H9 (cell line): ENCODE measurements at regions not wholly inside any gene's neighbourhood (a gene's known extent, or its start where the extent isn't known, plus 50 kb on each side); places are given as distances from the start of the nearest gene placed in this dataset.
"Not testable (repeated sequence)": the region's sequence is repeated elsewhere in the genome, so short reads cannot be mapped to it uniquely, and the experiment has no call there.

Experiments used
- DNase-seq: peaks from one replicate; pipeline ENCODE4 v3.0.0-alpha.2; 2017
- H2AFZ ChIP-seq: one replicate; pipeline ENCODE4 v1.6.1; 2013; ENCODE audit warnings: mild to moderate bottlenecking, low read length, control low read depth, moderate library complexity
- H2AK5ac ChIP-seq: 2 replicates; pipeline ENCODE4 v1.6.1; 2013; ENCODE audit warnings: low read length, control low read depth, mixed read lengths; ENCODE audit not compliant: insufficient read length
- H2BK120ac ChIP-seq: one replicate; pipeline ENCODE4 v1.6.1; 2013; ENCODE audit warnings: low read depth, mild to moderate bottlenecking, low read length, control low read depth, inconsistent platforms; ENCODE audit not compliant: poor library complexity, severe bottlenecking
- H2BK12ac ChIP-seq: 2 replicates; pipeline ENCODE4 v1.6.1; 2013; ENCODE audit warnings: low read length, control low read depth, mixed read lengths, low read depth; ENCODE audit not compliant: insufficient read length
- H2BK15ac ChIP-seq: 2 replicates; pipeline ENCODE4 v1.6.1; 2013; ENCODE audit warnings: low read depth, low read length, control low read depth
- H2BK20ac ChIP-seq: one replicate; pipeline ENCODE4 v1.6.1; 2013; ENCODE audit warnings: low read depth, mild to moderate bottlenecking, low read length, control low read depth, inconsistent platforms; ENCODE audit not compliant: poor library complexity, severe bottlenecking
- H2BK5ac ChIP-seq: 2 replicates; pipeline ENCODE4 v1.6.1; 2013; ENCODE audit warnings: low read length, control low read depth, mixed read lengths; ENCODE audit not compliant: insufficient read length
- H3K14ac ChIP-seq: 2 replicates; pipeline ENCODE4 v1.6.1; 2013; ENCODE audit warnings: low read length, control low read depth; ENCODE audit not compliant: insufficient read depth
- H3K18ac ChIP-seq: 2 replicates; pipeline ENCODE4 v1.6.1; 2013; ENCODE audit warnings: low read depth, mild to moderate bottlenecking, mixed read lengths, low read length, control low read depth; ENCODE audit not compliant: insufficient read length
- H3K23ac ChIP-seq: 2 replicates; pipeline ENCODE4 v1.6.1; 2013; ENCODE audit warnings: low read length, control low read depth, mixed read lengths, low read depth; ENCODE audit not compliant: insufficient read length
- H3K23me2 ChIP-seq: 2 replicates; pipeline ENCODE4 v1.6.1; 2013; ENCODE audit warnings: low read depth, mild to moderate bottlenecking, mixed read lengths, low read length, control low read depth; ENCODE audit not compliant: insufficient read length, poor library complexity, severe bottlenecking
- H3K27ac ChIP-seq: 2 replicates; pipeline ENCODE4 v1.5.1; 2013; ENCODE audit warnings: low read length, control low read depth, mixed read lengths, low read depth; ENCODE audit not compliant: insufficient read length
- H3K27me3 ChIP-seq: 2 replicates; pipeline ENCODE4 v1.6.1; 2013; ENCODE audit warnings: low read length, control low read depth, inconsistent platforms; ENCODE audit not compliant: insufficient read depth
- H3K4ac ChIP-seq: 2 replicates; pipeline ENCODE4 v1.6.1; 2013; ENCODE audit warnings: low read depth, mild to moderate bottlenecking, control low read depth, inconsistent platforms, low read length, moderate library complexity
- H3K4me1 ChIP-seq: 2 replicates; pipeline ENCODE4 v1.6.1; 2013; ENCODE audit warnings: low read length, control low read depth, inconsistent platforms; ENCODE audit not compliant: insufficient read depth
- H3K4me2 ChIP-seq: 2 replicates; pipeline ENCODE4 v1.6.1; 2013; ENCODE audit warnings: low read length, control low read depth, mixed read lengths; ENCODE audit not compliant: insufficient read length, insufficient read depth
- H3K56ac ChIP-seq: 2 replicates; pipeline ENCODE4 v1.6.1; 2013; ENCODE audit warnings: low read depth, mild to moderate bottlenecking, mixed read lengths, low read length, control low read depth; ENCODE audit not compliant: insufficient read length
- H3K79me1 ChIP-seq: 2 replicates; pipeline ENCODE4 v1.6.1; 2013; ENCODE audit warnings: low read depth, mild to moderate bottlenecking, moderate library complexity, low read length, control low read depth, inconsistent platforms; ENCODE audit not compliant: insufficient read depth, poor library complexity, severe bottlenecking
- H3K79me2 ChIP-seq: 2 replicates; pipeline ENCODE4 v1.6.1; 2013; ENCODE audit warnings: low read length, control low read depth, inconsistent platforms; ENCODE audit not compliant: insufficient read depth
- H3K9ac ChIP-seq: 2 replicates; pipeline ENCODE4 v1.6.1; 2013; ENCODE audit warnings: low read length, control low read depth, mixed read lengths; ENCODE audit not compliant: insufficient read length; ENCODE audit errors: extremely low read depth
- H3K9me3 ChIP-seq: one replicate; pipeline ENCODE4 v1.6.1; 2013; ENCODE audit warnings: low read depth, low read length, inconsistent platforms; ENCODE audit not compliant: control insufficient read depth
- H3T11ph ChIP-seq: one replicate; pipeline ENCODE4 v1.6.1; 2013; ENCODE audit warnings: mild to moderate bottlenecking, low read length, control low read depth, inconsistent platforms
- H4K20me1 ChIP-seq: one replicate; pipeline ENCODE4 v1.6.1; 2013; ENCODE audit not compliant: control insufficient read depth, insufficient read length, insufficient read depth
- H4K5ac ChIP-seq: 2 replicates; pipeline ENCODE4 v1.6.1; 2013; ENCODE audit warnings: low read depth, mild to moderate bottlenecking, mixed read lengths, low read length, control low read depth; ENCODE audit not compliant: insufficient read length
- H4K8ac ChIP-seq: replicated peaks from 2 replicates; pipeline ENCODE4 v1.6.1; 2013; ENCODE audit warnings: low read length, control low read depth, mixed read lengths, low read depth; ENCODE audit not compliant: insufficient read length
- H4K91ac ChIP-seq: 2 replicates; pipeline ENCODE4 v1.6.1; 2013; ENCODE audit warnings: low read depth, mild to moderate bottlenecking, moderate library complexity, mixed read lengths, low read length, control low read depth; ENCODE audit not compliant: insufficient read length
- H3K27ac Mint-ChIP-seq, 3 experiments: 2 replicates in 2 of 3; 3 replicates in 1 of 3; pipeline ENCODE4 v1.8.0; 2020 to 2021; ENCODE audit warnings: mixed read lengths in 3 of 3, mild to moderate bottlenecking in 1 of 3, moderate library complexity in 1 of 3
- H3K27me3 Mint-ChIP-seq: 2 replicates; pipeline ENCODE4 v1.8.0; 2021; ENCODE audit warnings: low read depth, mild to moderate bottlenecking, moderate library complexity, mixed read lengths
- H3K36me3 Mint-ChIP-seq, 3 experiments: 2 replicates in 2 of 3; 3 replicates in 1 of 3; pipeline ENCODE4 v1.8.0; 2020 to 2021; ENCODE audit warnings: low read depth in 3 of 3, mixed read lengths in 3 of 3; ENCODE audit not compliant: insufficient read depth in 1 of 3
- H3K4me1 Mint-ChIP-seq, 2 experiments: 2 replicates each; pipeline ENCODE4 v1.8.0; 2020; ENCODE audit warnings: mixed read lengths in 2 of 2
- H3K4me3 Mint-ChIP-seq, 2 experiments: 2 replicates in 1 of 2; 3 replicates in 1 of 2; pipeline ENCODE4 v1.8.0; 2020 to 2021; ENCODE audit warnings: mild to moderate bottlenecking in 2 of 2, mixed read lengths in 2 of 2, moderate library complexity in 1 of 2
- H3K9me3 Mint-ChIP-seq, 2 experiments: 2 replicates in 1 of 2; 3 replicates in 1 of 2; pipeline ENCODE4 v1.8.0; 2020; ENCODE audit warnings: mild to moderate bottlenecking in 2 of 2, mixed read lengths in 2 of 2, moderate library complexity in 1 of 2
- CTCF ChIP-seq: fragments of 200-600 bp; sonication (generic); conservative IDR thresholded peaks from 3 replicates; pipeline ENCODE4 v1.8.0; 2021; ENCODE audit warnings: antibody characterized with exemption, mild to moderate bottlenecking
- WGBS: extraction: QIAGEN DNeasy Blood & Tissue Kit; methylation state at CpG from one replicate; pipeline ENCODE4 v1.1.7; 2013; ENCODE audit warnings: missing lambda C conversion rate, low lambda C conversion rate, mixed read lengths; ENCODE audit not compliant: insufficient read length; ENCODE audit errors: extremely low coverage; 5-methylcytosine and 5-hydroxymethylcytosine counted together

GRCh38 chr14:27634056-27634970 is 1036.5 kb upstream of the NOVA1 start:
- Histone ChIP-seq H3K4me2 (no peak overlapping the region), H2BK20ac (no peak overlapping the region), H3K56ac (no peak overlapping the region), H4K20me1 (no peaks in the 10 kb centered on the region), H3K27ac (no peak overlapping the region), H3K9ac (no peak overlapping the region), H4K5ac (no peak overlapping the region), H3T11ph (no peak overlapping the region), H4K8ac (no peak overlapping the region), H2BK12ac (no peak overlapping the region), H3K18ac (no peak overlapping the region), H2BK15ac (no peak overlapping the region), H3K27me3 (no peaks in the 10 kb centered on the region), H3K14ac (no peak overlapping the region), H3K4ac (no peak overlapping the region), H3K79me2 (no peaks in the 10 kb centered on the region), H3K23me2 (no peaks in the 10 kb centered on the region), H2AFZ (no peak overlapping the region), H3K23ac (no peak overlapping the region), H3K4me1 (no peaks in the 10 kb centered on the region), H4K91ac (no peak overlapping the region), H3K79me1 (no peaks in the 10 kb centered on the region), H3K9me3 (no peaks in the 10 kb centered on the region), H2BK120ac (no peak overlapping the region), H2AK5ac (no peak overlapping the region), H2BK5ac (no peak overlapping the region)
- Mint-ChIP-seq H3K36me3 (no peaks in the 10 kb centered on the region), H3K4me1 (no peaks in the 10 kb centered on the region), H3K27me3 (no peaks in the 10 kb centered on the region), H3K27ac (no peak overlapping the region), H3K4me3 (no peak overlapping the region), H3K9me3 (no peaks in the 10 kb centered on the region; a peak in 1 of 5 replicates)
- WGBS: no CpG with 5 or more reads among the region's 15 CpGs
- no peak for TF ChIP-seq CTCF
- DNase-seq: no peak

- H2BK120ac ChIP-seq, H3K4ac ChIP-seq, H4K5ac ChIP-seq, H3K27ac Mint-ChIP-seq, H3K14ac ChIP-seq, H3K18ac ChIP-seq, H2BK20ac ChIP-seq, DNase-seq, H4K8ac ChIP-seq, H3K23me2 ChIP-seq, H3K9ac ChIP-seq, H4K91ac ChIP-seq, H3K4me1 Mint-ChIP-seq, H3K4me2 ChIP-seq, H3K4me1 ChIP-seq, H3T11ph ChIP-seq, H4K20me1 ChIP-seq, H3K27me3 Mint-ChIP-seq, H2AFZ ChIP-seq, H3K36me3 Mint-ChIP-seq, H2BK12ac ChIP-seq, H3K9me3 ChIP-seq, H2AK5ac ChIP-seq, H3K79me2 ChIP-seq, H3K79me1 ChIP-seq, H3K27me3 ChIP-seq, H3K23ac ChIP-seq, H3K56ac ChIP-seq, H2BK5ac ChIP-seq, H3K4me3 Mint-ChIP-seq, H3K27ac ChIP-seq, H2BK15ac ChIP-seq: not testable (repeated sequence)
- WGBS: no CpG with 5 or more reads among the region's 1 CpG
- peaks cover 3 to 17% of the 10 kb centered on the region in 2 experiments; a peak in 4 of 5 replicates for H3K9me3 Mint-ChIP-seq
Measured at GRCh38 chr14:27640688-27641087, 1042.9 kb upstream of the NOVA1 start.
